SIG-M5 treated with dmso at 0.1 percent for 504 hours (cell line): ENCODE measurements at regions not wholly inside any gene's neighbourhood (a gene's known extent, or its start where the extent isn't known, plus 50 kb on each side); places are given as distances from the start of the nearest gene placed in this dataset.
"Not testable (repeated sequence)": the region's sequence is repeated elsewhere in the genome, so short reads cannot be mapped to it uniquely, and the experiment has no call there.

Experiments used
- DNase-seq: peaks from one replicate; lab custom pipeline; 2025; ENCODE audit not compliant: unreplicated experiment; lab: John Stamatoyannopoulos, UW

DNA sequence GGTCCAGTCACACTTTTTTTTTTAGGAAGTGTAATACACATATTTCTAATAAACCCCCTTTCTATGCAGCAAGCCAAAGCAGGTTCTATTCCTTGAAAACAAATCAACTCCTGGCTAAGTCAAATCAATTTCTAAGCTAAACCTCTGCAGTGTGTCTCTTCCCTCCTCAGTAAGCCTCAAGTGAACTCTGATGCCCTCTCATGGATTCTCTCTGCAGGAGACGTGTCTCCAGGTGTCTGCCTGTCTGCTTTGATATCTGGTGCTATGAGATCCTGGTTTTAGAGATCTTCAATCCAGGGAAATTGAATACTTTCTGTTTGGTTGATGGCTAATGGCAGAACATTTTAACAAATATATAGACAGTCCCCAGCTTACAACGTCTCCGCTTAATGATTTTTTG lies 791.7 kb downstream of the AACS start:
- no peak for DNase-seq

DNA sequence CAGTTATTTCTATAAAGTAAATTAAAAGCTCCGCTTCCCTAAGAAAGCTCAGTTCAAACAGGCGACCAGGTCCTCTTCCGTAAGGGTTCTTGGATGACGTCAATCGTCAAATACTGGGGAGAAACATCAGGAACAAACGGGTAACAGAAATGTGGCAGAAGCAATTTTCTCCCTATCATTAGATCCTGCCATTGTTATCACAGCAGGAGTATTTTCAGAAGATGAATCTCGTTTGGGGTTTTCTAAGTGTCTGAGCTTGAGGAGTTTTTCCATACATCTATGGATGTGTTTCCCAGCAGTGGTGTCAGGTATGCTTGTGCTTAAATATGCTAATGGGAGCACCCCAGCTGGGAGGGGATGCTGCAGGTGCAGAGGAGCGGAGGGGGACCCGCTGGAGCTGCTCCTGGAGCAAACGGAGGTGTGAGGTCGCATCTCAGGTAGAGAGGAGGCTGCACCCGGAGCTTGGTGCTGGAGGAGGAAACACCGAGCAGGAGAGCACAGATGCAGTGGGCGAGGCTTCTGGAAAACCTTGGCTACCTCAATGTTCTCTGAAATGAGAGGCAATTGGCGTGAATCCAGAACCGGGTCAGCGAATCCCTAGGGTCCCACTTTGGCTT lies 795.5 kb downstream of the AACS start:
- no peak for DNase-seq

DNA sequence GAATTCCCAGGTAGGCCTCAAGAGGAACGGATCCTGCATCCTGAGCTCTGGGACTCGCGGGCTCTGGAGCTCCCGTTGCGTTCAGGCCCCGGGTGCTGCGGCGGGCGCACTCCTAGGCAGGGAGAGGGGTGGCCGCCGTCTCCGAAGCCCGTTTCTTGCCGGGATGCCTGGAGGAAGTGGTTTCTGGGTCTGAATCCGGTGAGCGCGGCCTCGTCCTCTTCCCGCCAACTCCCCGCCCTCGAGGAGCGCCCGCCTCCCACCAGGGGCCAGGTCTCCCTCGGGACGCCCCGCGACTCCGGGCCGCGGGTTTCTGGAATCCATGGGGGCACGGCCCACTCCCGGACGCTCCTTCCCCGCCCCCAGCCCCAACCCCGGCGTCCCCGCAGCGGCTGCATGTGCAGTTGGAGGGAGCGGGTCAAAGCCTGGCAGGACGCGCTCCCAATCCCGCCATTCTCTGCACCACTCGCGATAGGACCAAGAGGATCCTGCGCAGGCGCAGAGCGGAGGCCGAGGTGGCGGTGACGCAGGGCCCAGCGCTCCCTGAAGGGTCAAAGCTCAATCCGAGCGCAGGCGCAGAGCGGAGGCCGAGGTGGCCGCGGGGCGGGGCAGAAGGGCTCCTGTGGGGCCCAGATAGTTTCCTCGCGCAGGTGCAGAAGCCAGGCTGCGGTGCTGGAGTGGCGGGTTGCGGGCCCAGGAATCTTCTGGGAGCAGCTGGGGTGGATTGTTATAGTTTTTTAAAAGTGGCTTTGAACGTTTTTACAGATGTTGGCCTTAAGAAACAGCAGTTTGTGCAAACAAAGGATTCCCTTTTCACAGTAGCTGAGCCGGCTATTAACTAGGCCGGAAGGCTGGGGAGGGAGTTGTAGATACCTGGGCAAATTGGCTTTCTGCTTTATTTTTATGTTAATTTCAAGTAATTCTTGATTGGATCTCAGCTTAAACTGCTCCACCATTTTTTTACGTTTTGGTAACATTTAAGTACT lies 796.4 kb downstream of the AACS start:
- no peak for DNase-seq

DNA sequence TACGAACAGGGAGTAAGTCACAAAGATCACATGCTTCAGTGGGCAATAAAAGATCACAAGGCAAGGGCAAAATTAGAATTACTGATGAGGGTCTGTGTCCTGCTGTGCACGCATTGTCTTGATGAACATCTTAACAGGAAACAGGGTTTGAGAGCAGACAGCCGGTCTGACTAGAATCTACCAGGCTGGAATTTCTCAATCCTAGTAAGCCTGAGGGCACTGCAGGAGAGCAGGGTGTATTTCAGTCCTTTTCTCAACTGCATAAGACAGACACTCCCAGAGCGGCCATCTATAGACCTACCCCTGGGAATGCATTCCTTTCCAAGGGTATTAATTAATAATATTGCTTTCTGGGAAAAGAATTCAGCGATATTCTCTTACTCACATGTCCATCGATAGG lies 800.0 kb downstream of the AACS start:
- DNase-seq = not testable (repeated sequence)

- DNase-seq = no peak
Observed at GRCh38 chr12:125871811-125872594, 806.8 kb downstream of the AACS start.

- no peak for DNase-seq
Observed at GRCh38 chr12:125873016-125873415, 807.8 kb downstream of the AACS start.

- DNase-seq = no peak
Observed at GRCh38 chr12:125878483-125878882, 813.2 kb downstream of the AACS start.

GRCh38 chr12:125882141-125882540 lies 816.9 kb downstream of the AACS start:
- DNase-seq = no peak

GRCh38 chr12:125888921-125889320 lies 823.7 kb downstream of the AACS start:
- DNase-seq = no peak

- no peak for DNase-seq
Observed at GRCh38 chr12:125889742-125890141, 824.5 kb downstream of the AACS start.

GRCh38 chr12:125890366-125890905 lies 825.2 kb downstream of the AACS start:
- no peak for DNase-seq

DNA sequence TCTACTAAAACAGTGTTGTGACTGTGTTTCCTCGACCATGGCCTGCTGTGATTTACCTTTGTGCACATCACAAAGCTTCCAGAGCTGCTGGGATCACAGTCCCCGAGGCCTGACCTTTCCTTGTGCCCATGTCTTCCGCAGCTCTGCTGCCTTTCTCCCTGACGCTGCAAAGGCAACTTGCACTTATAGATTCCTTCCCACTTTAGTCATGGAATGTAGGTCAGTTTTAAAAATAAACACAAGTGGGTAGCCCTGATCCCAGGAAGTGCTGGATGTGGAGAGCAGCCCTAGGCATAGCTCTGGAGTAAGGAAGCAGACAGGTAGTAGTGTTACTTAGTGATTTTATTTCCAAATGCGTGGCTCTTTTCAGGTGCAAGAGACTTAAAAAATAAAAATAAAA lies 825.7 kb downstream of the AACS start:
- no peak for DNase-seq

- no peak for DNase-seq
Observed at GRCh38 chr12:125892276-125892675, 827.0 kb downstream of the AACS start.

- DNase-seq = no peak
Observed at GRCh38 chr12:125902991-125903390, 837.8 kb downstream of the AACS start.

- no peak for DNase-seq
Observed at GRCh38 chr12:125907351-125907750, 842.1 kb downstream of the AACS start.

GRCh38 chr12:125919856-125920470 lies 854.7 kb downstream of the AACS start:
- DNase-seq = no peak

DNA sequence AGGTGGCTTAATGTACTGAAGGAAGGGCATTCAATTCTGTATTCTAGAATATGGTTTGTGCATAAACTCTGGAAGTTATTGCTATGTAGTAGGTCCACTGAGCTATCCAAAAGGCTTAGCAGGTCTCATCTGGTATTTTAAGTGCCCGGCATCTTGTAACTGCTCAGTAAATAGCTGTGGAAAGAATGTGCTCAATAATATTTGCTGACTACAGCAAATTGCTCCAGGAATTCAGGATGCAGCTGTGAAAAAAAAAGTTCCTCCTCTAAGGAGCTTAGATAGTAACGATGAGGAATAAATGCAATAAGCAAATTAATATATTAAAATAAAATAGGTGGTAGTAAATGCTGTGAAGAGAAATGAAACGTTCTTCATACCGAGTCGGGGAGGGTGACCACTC lies 857.1 kb downstream of the AACS start:
- DNase-seq = no peak

GRCh38 chr12:125936502-125936901 lies 871.3 kb downstream of the AACS start:
- no peak for DNase-seq

DNA sequence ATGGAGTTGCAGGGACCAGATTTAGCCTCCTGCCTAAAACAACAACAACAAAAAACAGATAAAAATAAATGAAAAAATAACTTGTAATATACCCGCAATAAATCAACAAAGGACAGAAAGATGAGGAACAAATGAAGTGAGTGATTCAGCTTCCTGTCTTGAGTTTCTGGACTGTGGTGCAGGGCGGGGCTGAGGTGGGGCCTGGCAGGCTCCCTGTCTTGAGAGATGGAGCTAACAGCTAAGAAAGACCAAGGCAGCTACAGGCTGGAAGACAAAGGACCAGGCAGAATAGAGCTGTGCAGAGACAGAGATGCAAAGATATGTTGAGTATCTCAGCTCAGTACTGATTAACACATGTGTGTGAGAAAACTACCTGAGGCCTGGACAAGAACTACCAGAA lies 879.2 kb downstream of the AACS start:
- no peak for DNase-seq

GRCh38 chr12:125949471-125949870 lies 884.2 kb downstream of the AACS start:
- no peak for DNase-seq

GRCh38 chr12:125954362-125954761 lies 889.1 kb downstream of the AACS start:
- DNase-seq = no peak
